OCI-LY3 (cell line): ENCODE measurements at regions not wholly inside any gene's neighbourhood (a gene's known extent, or its start where the extent isn't known, plus 50 kb on each side); places are given as distances from the start of the nearest gene placed in this dataset.

ENCODE experiments used
- EZH2phosphoT487 ChIP-seq: fragments of 200-600 bp; shearing (Covaris generic); IDR thresholded peaks from 2 replicates; pipeline ENCODE4 v1.6.1; 2018; ENCODE audit warnings: antibody characterized with exemption, mixed run types, low read depth
- TF ChIP-seq, protein P1 (sequence below): fragments of 200-600, 300-600 bp; sonication (generic); IDR thresholded peaks from 2 replicates; pipeline ENCODE4 v1.5.1; 2014; ENCODE audit warnings: antibody characterized with exemption, low read length, low read depth

DNA sequence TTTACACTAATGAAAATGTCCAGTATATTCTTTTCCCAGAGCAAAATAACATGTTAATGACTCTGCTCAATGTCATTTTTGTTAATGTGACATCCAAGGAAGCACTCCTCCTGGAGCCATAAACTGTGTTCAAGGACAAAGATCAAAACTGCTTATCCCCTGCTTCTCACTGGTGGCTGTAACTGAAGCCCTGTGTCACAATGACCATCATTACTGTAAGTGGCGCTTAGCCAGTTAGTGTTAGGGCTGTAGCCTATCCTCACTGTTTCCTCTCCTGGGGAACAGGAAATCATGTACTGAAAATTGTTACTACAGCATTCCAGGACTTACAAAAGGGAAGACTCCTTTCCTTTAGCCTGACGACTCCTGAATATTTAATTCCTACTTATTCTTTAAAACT lies 71.7 kb upstream of the COX7C start:
- TF ChIP-seq, protein P1, sequence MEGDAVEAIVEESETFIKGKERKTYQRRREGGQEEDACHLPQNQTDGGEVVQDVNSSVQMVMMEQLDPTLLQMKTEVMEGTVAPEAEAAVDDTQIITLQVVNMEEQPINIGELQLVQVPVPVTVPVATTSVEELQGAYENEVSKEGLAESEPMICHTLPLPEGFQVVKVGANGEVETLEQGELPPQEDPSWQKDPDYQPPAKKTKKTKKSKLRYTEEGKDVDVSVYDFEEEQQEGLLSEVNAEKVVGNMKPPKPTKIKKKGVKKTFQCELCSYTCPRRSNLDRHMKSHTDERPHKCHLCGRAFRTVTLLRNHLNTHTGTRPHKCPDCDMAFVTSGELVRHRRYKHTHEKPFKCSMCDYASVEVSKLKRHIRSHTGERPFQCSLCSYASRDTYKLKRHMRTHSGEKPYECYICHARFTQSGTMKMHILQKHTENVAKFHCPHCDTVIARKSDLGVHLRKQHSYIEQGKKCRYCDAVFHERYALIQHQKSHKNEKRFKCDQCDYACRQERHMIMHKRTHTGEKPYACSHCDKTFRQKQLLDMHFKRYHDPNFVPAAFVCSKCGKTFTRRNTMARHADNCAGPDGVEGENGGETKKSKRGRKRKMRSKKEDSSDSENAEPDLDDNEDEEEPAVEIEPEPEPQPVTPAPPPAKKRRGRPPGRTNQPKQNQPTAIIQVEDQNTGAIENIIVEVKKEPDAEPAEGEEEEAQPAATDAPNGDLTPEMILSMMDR, result no peak
- TF ChIP-seq EZH2phosphoT487, result no peak
